ENCODE measurements at regions not wholly inside any gene's neighbourhood (a gene's known extent, or its start where the extent isn't known, plus 50 kb on each side); places are given as distances from the start of the nearest gene placed in this dataset.

GRCh38 chr1:216812966-216813365 is 89.7 kb upstream of the ESRRG start:
- CTCF ChIA-PET = no interaction called here
- no peaks in the 10 kb centered on the region for H3K27me3 Mint-ChIP-seq
- H3K27ac Mint-ChIP-seq = no peak overlapping the region
- no peaks in the 10 kb centered on the region for H3K36me3 Mint-ChIP-seq (ENCODE audit: low read depth)
- no peak for DNase-seq
- POLR2A ChIA-PET = no interaction called here
- H3K4me3 Mint-ChIP-seq = no peak overlapping the region
- no peaks in the 10 kb centered on the region for H3K9me3 Mint-ChIP-seq
- H3K4me1 Mint-ChIP-seq = no peaks in the 10 kb centered on the region

DNA sequence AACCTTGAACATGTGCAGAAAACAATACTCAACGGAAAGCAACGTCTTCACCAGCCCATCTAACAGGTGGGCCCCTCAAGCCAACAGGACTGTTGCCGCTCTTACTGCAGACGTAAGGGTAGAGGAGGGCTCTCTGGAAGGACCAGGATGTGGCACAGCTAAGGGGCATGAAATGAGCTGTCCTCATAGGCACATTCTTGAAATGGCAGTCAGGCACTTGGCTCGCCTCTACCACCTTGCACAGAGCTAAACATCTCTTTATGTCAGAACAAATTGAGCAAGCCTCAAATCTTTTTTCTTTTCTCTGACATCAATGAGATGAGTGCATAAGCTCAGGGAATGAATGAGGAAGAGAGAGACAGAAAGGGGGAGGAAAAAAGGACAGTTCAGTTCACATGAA is 86.4 kb upstream of the ESRRG start:
- CTCF ChIA-PET = no interaction called here
- H3K27ac Mint-ChIP-seq = no peak overlapping the region

GRCh38 chr1:216807696-216808095 is 84.5 kb upstream of the ESRRG start:
- ChIA-PET POLR2A (no interaction called here), CTCF (no interaction called here)
- Mint-ChIP-seq H3K4me1 (no peaks in the 10 kb centered on the region), H3K4me3 (no peak overlapping the region), H3K27me3 (no peaks in the 10 kb centered on the region), H3K36me3 (ENCODE audit: low read depth) (no peaks in the 10 kb centered on the region), H3K9me3 (no peaks in the 10 kb centered on the region), H3K27ac (no peak overlapping the region)
- DNase-seq = no peak

More for the DNA sequence above, 86.4 kb upstream of the ESRRG start:
- no peaks in the 10 kb centered on the region for H3K36me3 Mint-ChIP-seq (ENCODE audit: low read depth)
- H3K4me3 Mint-ChIP-seq = no peak overlapping the region
- no peaks in the 10 kb centered on the region for H3K4me1 Mint-ChIP-seq
- POLR2A ChIA-PET = no interaction called here
- no peaks in the 10 kb centered on the region for H3K27me3 Mint-ChIP-seq
- DNase-seq = no peak
- H3K9me3 Mint-ChIP-seq = no peaks in the 10 kb centered on the region

DNA sequence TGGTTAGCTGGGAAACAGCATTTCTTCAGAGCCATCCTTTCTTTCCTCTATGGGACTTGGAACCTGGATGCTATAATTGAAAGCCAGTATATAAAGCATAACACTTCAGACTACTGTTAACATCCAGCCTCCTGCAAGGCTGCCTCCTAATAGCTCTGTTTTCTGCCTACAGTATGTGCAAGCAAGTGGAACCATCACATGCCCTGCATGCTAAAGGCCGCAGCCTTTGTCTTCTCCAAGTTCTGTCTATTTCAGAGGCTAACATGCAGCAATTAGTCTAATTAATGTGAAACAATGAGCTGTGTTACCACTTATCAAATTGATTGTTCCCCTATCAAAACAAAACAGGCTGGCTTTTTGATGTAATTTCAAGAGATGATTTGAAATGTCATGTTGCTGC is 82.7 kb upstream of the ESRRG start:
- CTCF ChIA-PET = no interaction called here
- no peaks in the 10 kb centered on the region for H3K4me1 Mint-ChIP-seq

GRCh38 chr1:216805233-216805632 is 82.0 kb upstream of the ESRRG start:
- H3K4me3 Mint-ChIP-seq = no peak overlapping the region

More for the DNA sequence above, 82.7 kb upstream of the ESRRG start:
- H3K4me3 Mint-ChIP-seq = no peak overlapping the region
- peaks cover 5% of the 10 kb centered on the region for H3K9me3 Mint-ChIP-seq
- no peak overlapping the region for H3K27ac Mint-ChIP-seq
- no peak for DNase-seq
- POLR2A ChIA-PET = no interaction called here
- no peaks in the 10 kb centered on the region for H3K36me3 Mint-ChIP-seq (ENCODE audit: low read depth)
- H3K27me3 Mint-ChIP-seq = no peaks in the 10 kb centered on the region

GRCh38 chr1:216804111-216804510 is 80.9 kb upstream of the ESRRG start:
- Mint-ChIP-seq H3K36me3 (ENCODE audit: low read depth) (no peaks in the 10 kb centered on the region), H3K27me3 (no peaks in the 10 kb centered on the region), H3K4me1 (no peaks in the 10 kb centered on the region), H3K9me3 (peaks cover 5% of the 10 kb centered on the region), H3K4me3 (no peak overlapping the region), H3K27ac (no peak overlapping the region)
- POLR2A ChIA-PET = no interaction called here
- DNase-seq = no peak
- CTCF ChIA-PET = no interaction called here

More at GRCh38 chr1:216805233-216805632, 82.0 kb upstream of the ESRRG start:
- Mint-ChIP-seq H3K27ac (no peak overlapping the region), H3K27me3 (no peaks in the 10 kb centered on the region), H3K9me3 (peaks cover 5% of the 10 kb centered on the region), H3K36me3 (ENCODE audit: low read depth) (no peaks in the 10 kb centered on the region), H3K4me1 (no peaks in the 10 kb centered on the region)
- ChIA-PET POLR2A (no interaction called here), CTCF (no interaction called here)
- DNase-seq = no peak

DNA sequence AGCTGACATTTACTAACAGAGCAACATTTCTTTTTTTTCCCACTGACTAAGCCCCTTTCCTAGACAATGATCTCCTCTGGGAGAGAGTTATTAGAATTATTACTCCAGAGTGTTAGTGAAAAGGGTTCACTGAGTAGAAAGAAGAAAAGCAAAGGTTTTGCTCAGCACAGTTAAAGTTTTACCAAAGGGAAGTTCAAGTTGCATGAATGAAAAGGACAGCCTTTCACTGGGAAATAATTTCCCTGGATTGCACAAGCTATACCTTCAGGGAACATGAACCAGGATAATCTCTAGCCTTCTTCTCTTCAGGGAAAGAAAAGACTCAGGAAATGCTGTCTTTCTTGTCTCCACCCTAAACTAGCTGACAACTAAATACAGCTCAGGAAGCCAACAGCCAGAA is 71.4 kb upstream of the ESRRG start:
- Mint-ChIP-seq H3K36me3 (ENCODE audit: low read depth) (no peaks in the 10 kb centered on the region), H3K4me3 (no peak overlapping the region), H3K4me1 (no peaks in the 10 kb centered on the region), H3K27ac (no peak overlapping the region), H3K9me3 (no peaks in the 10 kb centered on the region), H3K27me3 (no peaks in the 10 kb centered on the region)
- no peak for DNase-seq
- ChIA-PET CTCF (no interaction called here), POLR2A (no interaction called here)

GRCh38 chr1:216793973-216794372 is 70.7 kb upstream of the ESRRG start:
- Mint-ChIP-seq H3K4me3 (no peak overlapping the region), H3K36me3 (ENCODE audit: low read depth) (no peaks in the 10 kb centered on the region), H3K4me1 (no peaks in the 10 kb centered on the region), H3K9me3 (no peaks in the 10 kb centered on the region), H3K27me3 (no peaks in the 10 kb centered on the region), H3K27ac (no peak overlapping the region)
- DNase-seq = no peak
- CTCF ChIA-PET = no interaction called here
- POLR2A ChIA-PET = no interaction called here

- Mint-ChIP-seq H3K36me3 (ENCODE audit: low read depth) (no peaks in the 10 kb centered on the region), H3K4me3 (no peak overlapping the region), H3K9me3 (no peaks in the 10 kb centered on the region), H3K4me1 (no peaks in the 10 kb centered on the region), H3K27me3 (no peaks in the 10 kb centered on the region), H3K27ac (no peak overlapping the region)
- ChIA-PET CTCF (no interaction called here), POLR2A (no interaction called here)
- no peak for DNase-seq
These were observed 70.1 kb upstream of the ESRRG start for GRCh38 chr1:216793303-216793702.

DNA sequence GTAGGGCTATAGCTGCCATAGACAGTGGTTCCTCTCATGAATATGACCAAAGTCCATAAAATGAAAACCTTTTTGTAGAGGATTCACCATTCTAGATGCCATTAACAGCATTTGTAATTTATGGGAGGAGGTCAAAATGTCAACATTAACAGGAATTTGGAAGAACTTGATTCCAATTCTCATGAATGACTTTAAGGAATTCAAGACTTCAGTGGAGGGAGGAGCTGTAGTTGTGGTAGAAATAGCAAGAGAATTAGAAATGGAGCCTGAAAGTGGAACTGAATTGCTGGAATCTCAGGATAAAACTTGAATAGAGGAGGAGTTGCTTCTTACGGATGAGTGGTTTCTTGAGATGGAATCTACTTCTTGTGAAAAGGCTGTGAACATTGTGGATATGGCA is 65.4 kb upstream of the ESRRG start:
- Mint-ChIP-seq H3K27ac (no peak overlapping the region), H3K27me3 (no peaks in the 10 kb centered on the region), H3K9me3 (no peaks in the 10 kb centered on the region), H3K4me3 (no peak overlapping the region), H3K4me1 (no peaks in the 10 kb centered on the region), H3K36me3 (ENCODE audit: low read depth) (no peaks in the 10 kb centered on the region)
- CTCF ChIA-PET = no interaction called here
- POLR2A ChIA-PET = no interaction called here
- DNase-seq = no peak

GRCh38 chr1:216785737-216786136 is 62.5 kb upstream of the ESRRG start:
- no peak for DNase-seq
- CTCF ChIA-PET = interaction anchor here (0.8 kb wide), 1 partner anchor 46 kb away, joined by 3 read pairs; no protein-coding TSS in a partner anchor
- Mint-ChIP-seq H3K36me3 (ENCODE audit: low read depth) (no peaks in the 10 kb centered on the region), H3K27ac (no peak overlapping the region), H3K4me1 (no peaks in the 10 kb centered on the region), H3K27me3 (no peaks in the 10 kb centered on the region), H3K9me3 (no peaks in the 10 kb centered on the region), H3K4me3 (no peak overlapping the region)
- POLR2A ChIA-PET = no interaction called here

- Mint-ChIP-seq H3K4me3 (no peak overlapping the region), H3K27me3 (no peaks in the 10 kb centered on the region), H3K27ac (no peak overlapping the region), H3K9me3 (no peaks in the 10 kb centered on the region), H3K4me1 (no peaks in the 10 kb centered on the region), H3K36me3 (ENCODE audit: low read depth) (no peaks in the 10 kb centered on the region)
- POLR2A ChIA-PET = no interaction called here
- no peak for DNase-seq
- CTCF ChIA-PET = interaction anchor here (0.8 kb wide), 1 partner anchor 47 kb away, joined by 3 read pairs; no protein-coding TSS in a partner anchor
These were observed 62.0 kb upstream of the ESRRG start for GRCh38 chr1:216785221-216785620.

DNA sequence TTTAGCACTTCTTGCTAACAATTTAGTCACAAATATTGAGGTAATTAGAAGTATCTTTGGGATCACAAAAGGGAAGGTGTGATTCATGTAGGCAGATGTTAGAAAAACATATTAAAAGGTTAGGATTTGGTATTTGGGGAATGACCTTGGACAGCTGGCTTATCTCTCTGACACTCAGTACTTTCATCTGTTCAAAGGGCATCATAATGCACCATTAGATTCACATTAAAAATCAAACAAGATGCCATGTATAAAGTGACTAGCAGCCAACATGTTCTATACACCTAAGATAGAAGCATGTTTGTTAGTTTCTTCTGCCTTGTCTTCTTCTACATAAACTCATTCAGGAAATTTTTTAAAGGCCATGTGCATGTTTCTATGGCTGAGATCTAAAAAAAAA is 56.5 kb upstream of the ESRRG start:
- Mint-ChIP-seq H3K27ac (no peak overlapping the region), H3K4me3 (no peak overlapping the region), H3K4me1 (no peaks in the 10 kb centered on the region), H3K36me3 (ENCODE audit: low read depth) (no peaks in the 10 kb centered on the region), H3K9me3 (peaks cover 3% of the 10 kb centered on the region), H3K27me3 (no peaks in the 10 kb centered on the region)
- DNase-seq = no peak
- POLR2A ChIA-PET = no interaction called here
- CTCF ChIA-PET = no interaction called here

- POLR2A ChIA-PET = no interaction called here
- DNase-seq = no peak
- CTCF ChIA-PET = no interaction called here
- no peak overlapping the region for H3K27ac Mint-ChIP-seq
- peaks cover 3% of the 10 kb centered on the region for H3K9me3 Mint-ChIP-seq
- no peaks in the 10 kb centered on the region for H3K36me3 Mint-ChIP-seq (ENCODE audit: low read depth)
- no peaks in the 10 kb centered on the region for H3K4me1 Mint-ChIP-seq
- H3K27me3 Mint-ChIP-seq = no peaks in the 10 kb centered on the region
- no peak overlapping the region for H3K4me3 Mint-ChIP-seq
These were observed 55.5 kb upstream of the ESRRG start for GRCh38 chr1:216778737-216779136.

- Mint-ChIP-seq H3K4me3 (no peak overlapping the region), H3K9me3 (peaks cover 3% of the 10 kb centered on the region), H3K27me3 (no peaks in the 10 kb centered on the region), H3K36me3 (ENCODE audit: low read depth) (no peaks in the 10 kb centered on the region), H3K4me1 (no peaks in the 10 kb centered on the region), H3K27ac (no peak overlapping the region)
- POLR2A ChIA-PET = no interaction called here
- DNase-seq = no peak
- CTCF ChIA-PET = no interaction called here
These were observed 53.9 kb upstream of the ESRRG start for GRCh38 chr1:216777148-216777547.
